Upper lobe of right lung (tissue), 1 donor: ENCODE measurements at regions not wholly inside any gene's neighbourhood (a gene's known extent, or its start where the extent isn't known, plus 50 kb on each side); places are given as distances from the start of the nearest gene placed in this dataset.
A peak's percentile ranks its signal among the peaks of the same experiment; 100 is the strongest.

Experiments
- ATAC-seq: fragments of 200-7000 bp; cut with Tn5 transposase; one replicate; pipeline ENCODE4 v1.9.1; 2020; ENCODE audit warnings: mild to moderate bottlenecking, moderate library complexity
- DNase-seq: peaks from one replicate; pipeline ENCODE4 v3.0.0-alpha.2; 2020
- H3K27ac ChIP-seq: fragments of 200-600 bp; one replicate; pipeline ENCODE4 v1.8.0; 2022
- H3K27me3 ChIP-seq: fragments of 200-600 bp; one replicate; pipeline ENCODE4 v1.8.0; 2022; ENCODE audit warnings: mild to moderate bottlenecking
- H3K36me3 ChIP-seq: fragments of 200-600 bp; one replicate; pipeline ENCODE4 v1.8.0; 2022
- H3K4me1 ChIP-seq: fragments of 200-600 bp; one replicate; pipeline ENCODE4 v1.8.0; 2022
- H3K4me3 ChIP-seq: fragments of 200-600 bp; one replicate; pipeline ENCODE4 v1.8.0; 2022; ENCODE audit warnings: mild to moderate bottlenecking
- H3K9me3 ChIP-seq: fragments of 200-600 bp; one replicate; pipeline ENCODE4 v1.8.0; 2022
- intact Hi-C: fragments of 100-400 bp; cut with DNase I; formaldehyde crosslinking; loops from one replicate; pipeline ENCODE4 v1.11.0; 2022
- TF ChIP-seq, protein P1 (sequence below): fragments of 200-600 bp; IDR thresholded peaks from one replicate; pipeline ENCODE4 v1.8.0; 2022; ENCODE audit warnings: antibody characterized with exemption
- donor health status: DM: no; HTN: yes; CAD: no; lungs with severe emphysema.

DNA sequence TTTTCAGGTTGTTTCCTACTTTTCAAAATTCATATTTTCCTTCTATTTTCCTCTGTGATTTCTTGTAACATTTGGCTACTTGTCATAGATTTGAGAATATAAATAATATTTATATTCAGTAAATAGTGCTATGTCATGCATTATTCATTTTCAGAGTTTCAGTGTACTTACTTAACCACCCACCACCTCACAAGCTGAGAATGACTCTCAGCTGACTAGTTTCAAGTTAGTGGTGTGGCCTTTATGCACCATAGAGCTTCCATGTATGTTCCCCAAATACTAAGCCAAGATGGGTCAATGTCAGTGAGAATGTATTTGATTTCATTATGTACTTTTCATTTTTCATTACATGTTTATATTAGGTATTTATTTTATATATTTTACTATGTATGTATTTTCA is 56.9 kb upstream of the RGS1 start:
- Histone ChIP-seq H3K36me3 (no peaks in the 10 kb centered on the region), H3K4me3 (no peak overlapping the region), H3K27ac (no peak overlapping the region), H3K9me3 (no peaks in the 10 kb centered on the region), H3K27me3 (no peaks in the 10 kb centered on the region), H3K4me1 (no peaks in the 10 kb centered on the region)
- TF ChIP-seq, protein P1, sequence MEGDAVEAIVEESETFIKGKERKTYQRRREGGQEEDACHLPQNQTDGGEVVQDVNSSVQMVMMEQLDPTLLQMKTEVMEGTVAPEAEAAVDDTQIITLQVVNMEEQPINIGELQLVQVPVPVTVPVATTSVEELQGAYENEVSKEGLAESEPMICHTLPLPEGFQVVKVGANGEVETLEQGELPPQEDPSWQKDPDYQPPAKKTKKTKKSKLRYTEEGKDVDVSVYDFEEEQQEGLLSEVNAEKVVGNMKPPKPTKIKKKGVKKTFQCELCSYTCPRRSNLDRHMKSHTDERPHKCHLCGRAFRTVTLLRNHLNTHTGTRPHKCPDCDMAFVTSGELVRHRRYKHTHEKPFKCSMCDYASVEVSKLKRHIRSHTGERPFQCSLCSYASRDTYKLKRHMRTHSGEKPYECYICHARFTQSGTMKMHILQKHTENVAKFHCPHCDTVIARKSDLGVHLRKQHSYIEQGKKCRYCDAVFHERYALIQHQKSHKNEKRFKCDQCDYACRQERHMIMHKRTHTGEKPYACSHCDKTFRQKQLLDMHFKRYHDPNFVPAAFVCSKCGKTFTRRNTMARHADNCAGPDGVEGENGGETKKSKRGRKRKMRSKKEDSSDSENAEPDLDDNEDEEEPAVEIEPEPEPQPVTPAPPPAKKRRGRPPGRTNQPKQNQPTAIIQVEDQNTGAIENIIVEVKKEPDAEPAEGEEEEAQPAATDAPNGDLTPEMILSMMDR: no peak
- peak; percentile 37 for ATAC-seq
- intact Hi-C loops: no loop called here
- no peak for DNase-seq

DNA sequence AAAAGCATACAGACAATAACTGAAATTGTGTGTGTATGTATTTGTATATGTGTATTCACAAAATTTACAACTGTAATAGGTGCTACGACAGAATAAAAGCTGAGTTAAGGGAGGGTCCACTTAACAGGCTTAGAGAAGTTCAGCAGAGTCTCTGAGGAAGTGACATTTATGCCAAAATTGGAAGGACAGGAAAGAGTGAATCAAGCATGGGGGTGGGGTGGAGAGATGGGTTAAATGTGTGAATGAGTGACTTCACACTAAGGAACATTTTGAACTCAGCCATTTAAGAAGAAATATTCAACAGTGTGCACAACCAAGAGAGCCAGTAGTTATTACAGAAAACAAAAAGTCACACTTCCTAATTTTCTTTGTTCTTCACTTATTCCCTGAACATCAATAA is 53.8 kb upstream of the RGS1 start:
- intact Hi-C loops: no loop called here
- DNase-seq (no peak), ATAC-seq (peak; percentile 58)
- TF ChIP-seq, protein P1: no peak
- Histone ChIP-seq H3K4me3 (no peak overlapping the region), H3K27ac (no peak overlapping the region), H3K4me1 (no peaks in the 10 kb centered on the region), H3K9me3 (no peaks in the 10 kb centered on the region), H3K27me3 (no peaks in the 10 kb centered on the region), H3K36me3 (no peaks in the 10 kb centered on the region)

DNA sequence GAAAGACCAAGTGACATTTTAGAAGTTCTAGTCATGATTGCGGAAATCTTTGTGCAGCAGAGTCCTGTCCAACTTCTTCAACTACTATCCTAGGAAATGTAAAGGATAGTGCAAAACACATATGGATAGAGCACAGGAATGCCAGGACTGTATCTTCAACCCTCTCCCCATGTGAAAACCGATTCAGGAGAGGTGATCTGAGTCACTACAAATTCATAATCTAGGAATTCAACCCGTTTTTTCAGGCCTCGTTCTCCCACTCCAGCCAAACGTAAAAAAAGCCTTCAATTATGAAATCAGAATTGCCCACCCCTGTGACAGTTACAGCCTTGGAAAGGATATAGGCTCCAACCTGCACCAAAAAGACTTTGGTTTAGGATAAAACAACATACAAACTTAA is 52.9 kb upstream of the RGS1 start:
- no peaks in the 10 kb centered on the region for H3K36me3 ChIP-seq
- TF ChIP-seq, protein P1: no peak
- H3K9me3 ChIP-seq: no peaks in the 10 kb centered on the region
- no peaks in the 10 kb centered on the region for H3K4me1 ChIP-seq
- H3K4me3 ChIP-seq: no peak overlapping the region
- intact Hi-C loops: no loop called here
- DNase-seq (no peak), ATAC-seq (no peak)
- no peaks in the 10 kb centered on the region for H3K27me3 ChIP-seq
- no peak overlapping the region for H3K27ac ChIP-seq

DNA sequence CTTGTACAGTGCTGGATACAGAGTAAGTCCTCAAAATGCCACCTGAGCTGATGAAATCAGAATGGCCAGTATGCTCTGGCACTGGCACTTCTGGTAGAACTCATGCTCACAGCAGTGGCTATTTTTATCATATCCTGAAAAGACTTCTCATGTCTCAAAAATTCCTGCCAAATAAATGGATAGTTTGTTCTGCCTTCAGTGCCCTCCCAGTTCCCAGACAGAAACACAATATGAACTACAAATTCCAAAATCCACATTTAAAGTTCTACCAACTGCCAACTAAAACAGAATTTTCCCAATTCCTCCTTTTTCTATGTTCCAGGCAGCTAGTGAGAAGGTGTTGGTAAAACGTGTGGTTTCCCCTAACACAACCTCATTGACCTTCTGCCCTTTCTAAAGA is 51.4 kb upstream of the RGS1 start:
- no peaks in the 10 kb centered on the region for H3K27me3 ChIP-seq
- no peak overlapping the region for H3K4me3 ChIP-seq
- no peaks in the 10 kb centered on the region for H3K9me3 ChIP-seq
- H3K4me1 ChIP-seq: no peaks in the 10 kb centered on the region
- no peaks in the 10 kb centered on the region for H3K36me3 ChIP-seq
- DNase-seq (no peak), ATAC-seq (no peak)
- TF ChIP-seq, protein P1: no peak
- no peak overlapping the region for H3K27ac ChIP-seq
- intact Hi-C loops: no loop called here
